ENCODE measurements at regions not wholly inside any gene's neighbourhood (a gene's known extent, or its start where the extent isn't known, plus 50 kb on each side); places are given as distances from the start of the nearest gene placed in this dataset.

GRCh38 chr18:75898651-75899050, 471.1 kb upstream of the SMIM21 start:
- DNase-seq = no peak

GRCh38 chr18:75897386-75897785, 469.9 kb upstream of the SMIM21 start:
- no peak for DNase-seq

GRCh38 chr18:75896865-75897264, 469.4 kb upstream of the SMIM21 start:
- no peak for DNase-seq

GRCh38 chr18:75895135-75895534, 467.6 kb upstream of the SMIM21 start:
- no peak for DNase-seq

GRCh38 chr18:75884728-75885127, 457.2 kb upstream of the SMIM21 start:
- DNase-seq = no peak

GRCh38 chr18:75880925-75881504, 453.5 kb upstream of the SMIM21 start:
- no peak for DNase-seq

GRCh38 chr18:75880266-75880665, 452.8 kb upstream of the SMIM21 start:
- no peak for DNase-seq

GRCh38 chr18:75879196-75879595, 451.7 kb upstream of the SMIM21 start:
- DNase-seq = no peak

- no peak for DNase-seq
Observed at GRCh38 chr18:75875559-75875958, 448.1 kb upstream of the SMIM21 start.

- no peak for DNase-seq
Observed at GRCh38 chr18:75874401-75875089, 447.0 kb upstream of the SMIM21 start.

GRCh38 chr18:75871596-75871995, 444.1 kb upstream of the SMIM21 start:
- DNase-seq = no peak

GRCh38 chr18:75869162-75869561, 441.7 kb upstream of the SMIM21 start:
- DNase-seq = no peak

- no peak for DNase-seq
Observed at GRCh38 chr18:75868031-75868430, 440.5 kb upstream of the SMIM21 start.

GRCh38 chr18:75865639-75866038, 438.1 kb upstream of the SMIM21 start:
- DNase-seq = no peak

- DNase-seq = no peak
Observed at GRCh38 chr18:75864816-75865215, 437.3 kb upstream of the SMIM21 start.

- DNase-seq = no peak
Observed at GRCh38 chr18:75863696-75864095, 436.2 kb upstream of the SMIM21 start.

GRCh38 chr18:75862458-75862857, 435.0 kb upstream of the SMIM21 start:
- no peak for DNase-seq

- no peak for DNase-seq
Observed at GRCh38 chr18:75860166-75860565, 432.7 kb upstream of the SMIM21 start.

GRCh38 chr18:75859533-75859932, 432.0 kb upstream of the SMIM21 start:
- DNase-seq = no peak

- DNase-seq = no peak
Observed at GRCh38 chr18:75858754-75859153, 431.3 kb upstream of the SMIM21 start.

- no peak for DNase-seq
Observed at GRCh38 chr18:75857558-75857957, 430.1 kb upstream of the SMIM21 start.

GRCh38 chr18:75854808-75855207, 427.3 kb upstream of the SMIM21 start:
- DNase-seq = no peak

GRCh38 chr18:75854174-75854573, 426.7 kb upstream of the SMIM21 start:
- DNase-seq = no peak

- no peak for DNase-seq
Observed at GRCh38 chr18:75846321-75846720, 418.8 kb upstream of the SMIM21 start.

Data from skin of body (tissue), 1 donor.